WERI-Rb-1 (cell line): ENCODE measurements at regions not wholly inside any gene's neighbourhood (a gene's known extent, or its start where the extent isn't known, plus 50 kb on each side); places are given as distances from the start of the nearest gene placed in this dataset.
"Not testable (repeated sequence)": the region's sequence is repeated elsewhere in the genome, so short reads cannot be mapped to it uniquely, and the experiment has no call there.

Experiments used
- DNase-seq: peaks from one replicate; pipeline ENCODE4 v3.0.0-alpha.2; 2020
- H3K27ac ChIP-seq: fragments of 250-450 bp; sonication (Bioruptor Pico); 2 replicates; pipeline ENCODE4 v1.5.1; 2020; ENCODE audit warnings: mild to moderate bottlenecking, moderate library complexity
- H3K27me3 ChIP-seq: fragments of 250-450 bp; sonication (Bioruptor Pico); 2 replicates; pipeline ENCODE4 v1.5.1; 2021; ENCODE audit warnings: mild to moderate bottlenecking, low read depth, moderate library complexity; ENCODE audit not compliant: insufficient read depth, severe bottlenecking
- H3K36me3 ChIP-seq: fragments of 250-450 bp; sonication (Bioruptor Pico); 2 replicates; pipeline ENCODE4 v1.5.1; 2020; ENCODE audit warnings: mild to moderate bottlenecking, moderate library complexity
- H3K4me3 ChIP-seq: 2 replicates; pipeline ENCODE4 v1.5.1; 2011; ENCODE audit warnings: low read depth, mild to moderate bottlenecking, control low read depth, low read length
- H3K9me3 ChIP-seq: fragments of 250-450 bp; sonication (Bioruptor Pico); 2 replicates; pipeline ENCODE4 v1.5.1; 2021; ENCODE audit warnings: mild to moderate bottlenecking, moderate library complexity; ENCODE audit not compliant: severe bottlenecking
- TF ChIP-seq, protein P1 (sequence below): IDR thresholded peaks from 2 replicates; pipeline ENCODE4 v1.5.1; 2011; ENCODE audit warnings: low read depth, mild to moderate bottlenecking, control low read depth, inconsistent platforms, low read length

DNA sequence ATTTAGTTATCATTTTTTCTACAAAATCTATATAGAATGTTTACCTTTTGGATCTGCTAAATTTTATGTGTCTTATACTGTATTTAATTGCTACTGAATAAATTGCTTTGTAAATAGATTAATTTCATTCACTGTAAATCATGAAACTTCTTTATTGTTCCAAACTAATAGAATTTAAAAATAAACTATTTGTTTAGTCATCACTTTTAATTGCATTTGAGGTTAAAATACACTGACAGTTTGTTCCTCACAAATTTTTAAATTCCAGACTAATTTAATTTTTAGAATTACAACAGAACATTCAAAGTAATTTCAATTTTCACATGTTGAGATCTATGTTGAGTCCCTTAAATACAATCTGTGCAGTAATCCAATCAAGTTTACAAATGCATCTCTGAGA, 1633.2 kb upstream of the NUDT12 start:
- TF ChIP-seq, protein P1, sequence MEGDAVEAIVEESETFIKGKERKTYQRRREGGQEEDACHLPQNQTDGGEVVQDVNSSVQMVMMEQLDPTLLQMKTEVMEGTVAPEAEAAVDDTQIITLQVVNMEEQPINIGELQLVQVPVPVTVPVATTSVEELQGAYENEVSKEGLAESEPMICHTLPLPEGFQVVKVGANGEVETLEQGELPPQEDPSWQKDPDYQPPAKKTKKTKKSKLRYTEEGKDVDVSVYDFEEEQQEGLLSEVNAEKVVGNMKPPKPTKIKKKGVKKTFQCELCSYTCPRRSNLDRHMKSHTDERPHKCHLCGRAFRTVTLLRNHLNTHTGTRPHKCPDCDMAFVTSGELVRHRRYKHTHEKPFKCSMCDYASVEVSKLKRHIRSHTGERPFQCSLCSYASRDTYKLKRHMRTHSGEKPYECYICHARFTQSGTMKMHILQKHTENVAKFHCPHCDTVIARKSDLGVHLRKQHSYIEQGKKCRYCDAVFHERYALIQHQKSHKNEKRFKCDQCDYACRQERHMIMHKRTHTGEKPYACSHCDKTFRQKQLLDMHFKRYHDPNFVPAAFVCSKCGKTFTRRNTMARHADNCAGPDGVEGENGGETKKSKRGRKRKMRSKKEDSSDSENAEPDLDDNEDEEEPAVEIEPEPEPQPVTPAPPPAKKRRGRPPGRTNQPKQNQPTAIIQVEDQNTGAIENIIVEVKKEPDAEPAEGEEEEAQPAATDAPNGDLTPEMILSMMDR: no peak
- no peak for DNase-seq

DNA sequence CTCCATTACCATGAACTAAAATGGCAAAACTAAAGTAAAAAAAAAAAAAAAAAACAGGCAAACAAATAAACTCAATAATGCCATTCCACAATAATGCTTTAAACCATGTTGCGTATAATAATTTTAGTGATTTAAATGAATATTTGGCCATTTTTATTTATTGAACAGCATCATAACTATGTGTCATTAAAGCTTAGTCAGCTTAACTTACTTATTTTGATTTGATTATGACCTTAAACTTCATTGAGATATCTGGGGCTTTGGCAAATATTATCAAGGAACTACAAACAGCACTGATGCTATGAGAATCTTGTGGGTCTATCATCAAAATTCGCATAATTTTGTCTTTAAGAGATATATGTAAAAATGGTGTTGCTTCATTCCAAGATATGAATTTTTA, 1610.3 kb upstream of the NUDT12 start:
- H3K36me3 ChIP-seq: no peaks in the 10 kb centered on the region
- no peak for DNase-seq
- no peak overlapping the region for H3K27ac ChIP-seq
- H3K9me3 ChIP-seq: no peaks in the 10 kb centered on the region
- TF ChIP-seq, protein P1: no peak
- H3K27me3 ChIP-seq: no peaks in the 10 kb centered on the region
- no peak overlapping the region for H3K4me3 ChIP-seq

More for the DNA sequence above, 1633.2 kb upstream of the NUDT12 start:
- Histone ChIP-seq H3K4me3 (no peak overlapping the region), H3K36me3 (no peaks in the 10 kb centered on the region), H3K27me3 (no peaks in the 10 kb centered on the region), H3K9me3 (no peaks in the 10 kb centered on the region), H3K27ac (no peak overlapping the region)

DNA sequence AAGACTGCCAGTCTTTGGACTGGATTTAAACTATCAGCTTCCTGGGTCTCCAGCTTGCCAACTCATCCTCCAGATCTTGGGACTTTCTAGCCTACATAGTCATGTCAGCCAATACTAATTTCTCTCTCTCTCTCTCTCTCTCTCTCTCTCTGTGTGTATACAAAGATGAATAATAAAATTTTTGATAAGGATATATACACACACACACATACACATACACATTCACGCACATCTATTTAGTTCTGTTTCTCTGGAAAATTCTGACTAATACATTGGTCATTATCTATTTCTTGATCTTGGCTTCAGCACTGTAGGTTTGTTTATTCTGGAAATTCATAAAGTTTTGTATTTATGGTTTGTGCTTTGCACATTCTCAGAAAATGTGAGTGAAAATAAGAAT, 1606.2 kb upstream of the NUDT12 start:
- H3K27me3 ChIP-seq: no peaks in the 10 kb centered on the region
- no peak for DNase-seq
- TF ChIP-seq, protein P1: no peak
- H3K9me3 ChIP-seq: no peaks in the 10 kb centered on the region
- no peak overlapping the region for H3K4me3 ChIP-seq
- no peaks in the 10 kb centered on the region for H3K36me3 ChIP-seq
- H3K27ac ChIP-seq: no peak overlapping the region

DNA sequence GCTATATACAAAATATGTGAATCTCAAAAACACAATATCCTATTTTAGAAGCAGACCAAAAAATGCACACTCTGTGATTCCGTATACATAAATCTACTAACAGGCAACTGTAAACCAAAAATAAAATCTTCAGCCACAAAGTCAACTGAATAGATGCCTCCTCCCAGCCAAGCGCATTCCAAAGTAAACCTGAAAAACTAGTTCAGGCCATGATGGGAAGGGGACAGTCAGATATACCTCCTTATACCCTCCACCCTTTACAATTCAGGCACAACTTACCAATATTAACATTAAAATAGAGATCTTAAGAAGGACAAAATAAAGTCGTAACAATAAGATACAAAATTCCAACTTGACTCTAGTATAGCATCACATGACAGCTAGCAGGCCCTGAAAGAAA, 1604.5 kb upstream of the NUDT12 start:
- Histone ChIP-seq H3K9me3 (no peaks in the 10 kb centered on the region), H3K4me3 (no peak overlapping the region), H3K36me3 (no peaks in the 10 kb centered on the region), H3K27ac (no peak overlapping the region), H3K27me3 (no peaks in the 10 kb centered on the region)
- DNase-seq: no peak
- TF ChIP-seq, protein P1: no peak

DNA sequence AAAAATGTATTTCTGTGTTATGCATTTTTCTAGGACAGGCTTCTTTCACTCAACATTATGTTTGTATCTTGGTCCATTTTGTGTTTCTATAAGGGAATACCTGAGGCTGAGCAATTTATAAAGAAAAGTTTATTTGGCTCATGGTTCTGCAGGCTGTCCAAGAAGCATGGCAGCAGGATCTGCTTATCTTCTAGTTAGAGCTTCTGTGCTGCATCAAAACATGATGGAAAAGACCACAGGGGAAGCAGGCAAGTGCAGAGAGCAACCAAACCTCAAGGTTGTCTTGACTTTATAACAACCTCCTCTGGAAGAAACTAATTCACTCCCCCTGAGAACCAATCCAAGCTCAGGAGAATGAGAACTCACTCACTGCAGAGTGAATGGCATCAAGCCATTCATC, 1601.0 kb upstream of the NUDT12 start:
- TF ChIP-seq, protein P1: no peak

DNA sequence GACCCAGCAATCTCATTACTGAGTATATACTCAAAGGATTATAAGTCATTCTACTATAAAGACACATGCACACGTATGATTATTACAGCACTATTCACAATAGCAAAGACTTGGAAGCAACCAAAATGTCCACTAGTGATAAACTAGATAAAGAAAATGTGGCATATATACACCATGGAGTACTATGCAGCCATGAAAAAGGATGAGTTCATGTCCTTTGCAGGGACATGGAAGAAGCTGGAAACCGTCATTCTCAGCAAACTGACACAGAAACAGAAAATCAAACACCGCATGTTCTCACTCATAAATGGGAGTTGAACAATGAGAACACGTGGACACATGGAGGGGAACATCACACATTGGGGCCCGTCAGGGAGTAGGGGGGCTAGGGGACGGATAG, 1600.0 kb upstream of the NUDT12 start:
- H3K36me3 ChIP-seq, H3K27me3 ChIP-seq, H3K9me3 ChIP-seq, H3K27ac ChIP-seq, H3K4me3 ChIP-seq, DNase-seq: not testable (repeated sequence)

More for the DNA sequence above, 1601.0 kb upstream of the NUDT12 start:
- Histone ChIP-seq H3K27ac (no peak overlapping the region), H3K36me3 (no peaks in the 10 kb centered on the region), H3K9me3 (no peaks in the 10 kb centered on the region), H3K27me3 (no peaks in the 10 kb centered on the region), H3K4me3 (no peak overlapping the region)
- DNase-seq: no peak
